Stimulated activated naive CD4-positive, alpha-beta T cell treated with Interleukin-2 at 50 U/mL for 16 hours (primary cell): ENCODE measurements at regions not wholly inside any gene's neighbourhood (a gene's known extent, or its start where the extent isn't known, plus 50 kb on each side); places are given as distances from the start of the nearest gene placed in this dataset.

ENCODE experiments used
- DNase-seq: peaks from one replicate; lab custom pipeline; 2025; lab: John Stamatoyannopoulos, UW

- no peak for DNase-seq
Measured at GRCh38 chr10:111822661-111823060, 360.9 kb downstream of the GPAM start.

GRCh38 chr10:111824128-111824527, 359.4 kb downstream of the GPAM start:
- no peak for DNase-seq

- DNase-seq, result no peak
Measured at GRCh38 chr10:111830359-111830758, 353.2 kb downstream of the GPAM start.

GRCh38 chr10:111831058-111831457, 352.5 kb downstream of the GPAM start:
- no peak for DNase-seq

GRCh38 chr10:111833251-111833650, 350.3 kb downstream of the GPAM start:
- no peak for DNase-seq

- no peak for DNase-seq
Measured at GRCh38 chr10:111835574-111835973, 348.0 kb downstream of the GPAM start.

GRCh38 chr10:111836064-111836463, 347.5 kb downstream of the GPAM start:
- no peak for DNase-seq

GRCh38 chr10:111836571-111836970, 347.0 kb downstream of the GPAM start:
- DNase-seq, result no peak

GRCh38 chr10:111837086-111837485, 346.5 kb downstream of the GPAM start:
- no peak for DNase-seq

GRCh38 chr10:111837985-111838384, 345.6 kb downstream of the GPAM start:
- DNase-seq, result no peak

- DNase-seq, result no peak
Measured at GRCh38 chr10:111840546-111840945, 343.0 kb downstream of the GPAM start.

GRCh38 chr10:111852801-111853200, 330.8 kb downstream of the GPAM start:
- no peak for DNase-seq

GRCh38 chr10:111856631-111857030, 326.9 kb downstream of the GPAM start:
- DNase-seq, result no peak

GRCh38 chr10:111865550-111865949, 318.0 kb downstream of the GPAM start:
- no peak for DNase-seq

- DNase-seq, result no peak
Measured at GRCh38 chr10:111871458-111871857, 312.1 kb downstream of the GPAM start.

- no peak for DNase-seq
Measured at GRCh38 chr10:111872591-111872990, 311.0 kb downstream of the GPAM start.

GRCh38 chr10:111873041-111873440, 310.5 kb downstream of the GPAM start:
- no peak for DNase-seq

GRCh38 chr10:111873621-111874135, 309.9 kb downstream of the GPAM start:
- DNase-seq, result no peak

- no peak for DNase-seq
Measured at GRCh38 chr10:111874576-111874975, 309.0 kb downstream of the GPAM start.

- no peak for DNase-seq
Measured at GRCh38 chr10:111875725-111876124, 307.8 kb downstream of the GPAM start.

GRCh38 chr10:111877258-111877657, 306.3 kb downstream of the GPAM start:
- DNase-seq, result no peak

- DNase-seq, result no peak
Measured at GRCh38 chr10:111879969-111880368, 303.6 kb downstream of the GPAM start.

GRCh38 chr10:111885046-111885445, 298.5 kb downstream of the GPAM start:
- no peak for DNase-seq

- no peak for DNase-seq
Measured at GRCh38 chr10:111885919-111886318, 297.6 kb downstream of the GPAM start.

GRCh38 chr10:111887266-111887665, 296.3 kb downstream of the GPAM start:
- no peak for DNase-seq
